GM19395 (cell line): ENCODE measurements at regions not wholly inside any gene's neighbourhood (a gene's known extent, or its start where the extent isn't known, plus 50 kb on each side); places are given as distances from the start of the nearest gene placed in this dataset.

Experiments used
- ATAC-seq: cut with Tn5 transposase; IDR thresholded peaks from one replicate; pipeline ENCODE4 v1.9.1; 2021; ENCODE audit warnings: mild to moderate bottlenecking, moderate library complexity; ENCODE audit not compliant: unreplicated experiment

- no peak for ATAC-seq
These were observed 451.1 kb upstream of the RGS6 start for GRCh38 chr14:71481021-71481654.

GRCh38 chr14:71482671-71483070 is 449.6 kb upstream of the RGS6 start:
- no peak for ATAC-seq

GRCh38 chr14:71483154-71483553 is 449.1 kb upstream of the RGS6 start:
- ATAC-seq: no peak

- ATAC-seq: no peak
These were observed 446.4 kb upstream of the RGS6 start for GRCh38 chr14:71485833-71486232.

- no peak for ATAC-seq
These were observed 445.9 kb upstream of the RGS6 start for GRCh38 chr14:71486279-71486678.

- no peak for ATAC-seq
These were observed 444.8 kb upstream of the RGS6 start for GRCh38 chr14:71487449-71487848.

- ATAC-seq: no peak
These were observed 444.3 kb upstream of the RGS6 start for GRCh38 chr14:71487941-71488340.

- no peak for ATAC-seq
These were observed 443.5 kb upstream of the RGS6 start for GRCh38 chr14:71488703-71489191.

- ATAC-seq: no peak
These were observed 442.5 kb upstream of the RGS6 start for GRCh38 chr14:71489742-71490141.

GRCh38 chr14:71491931-71492330 is 440.3 kb upstream of the RGS6 start:
- ATAC-seq: no peak

GRCh38 chr14:71492346-71492745 is 439.9 kb upstream of the RGS6 start:
- no peak for ATAC-seq

GRCh38 chr14:71497645-71498086 is 434.6 kb upstream of the RGS6 start:
- peak; percentile 88 for ATAC-seq

GRCh38 chr14:71498212-71498611 is 434.0 kb upstream of the RGS6 start:
- peak; percentile 30 for ATAC-seq

GRCh38 chr14:71499018-71499417 is 433.2 kb upstream of the RGS6 start:
- ATAC-seq: no peak

GRCh38 chr14:71507681-71508080 is 424.5 kb upstream of the RGS6 start:
- no peak for ATAC-seq

- ATAC-seq: no peak
These were observed 423.3 kb upstream of the RGS6 start for GRCh38 chr14:71508901-71509300.

GRCh38 chr14:71511152-71511551 is 421.1 kb upstream of the RGS6 start:
- no peak for ATAC-seq

- no peak for ATAC-seq
These were observed 417.0 kb upstream of the RGS6 start for GRCh38 chr14:71514941-71515919.

GRCh38 chr14:71521238-71522135 is 410.7 kb upstream of the RGS6 start:
- no peak for ATAC-seq

GRCh38 chr14:71523630-71524319 is 408.5 kb upstream of the RGS6 start:
- peak; percentile 86 for ATAC-seq
